ENCODE measurements at regions not wholly inside any gene's neighbourhood (a gene's known extent, or its start where the extent isn't known, plus 50 kb on each side); places are given as distances from the start of the nearest gene placed in this dataset.

DNA sequence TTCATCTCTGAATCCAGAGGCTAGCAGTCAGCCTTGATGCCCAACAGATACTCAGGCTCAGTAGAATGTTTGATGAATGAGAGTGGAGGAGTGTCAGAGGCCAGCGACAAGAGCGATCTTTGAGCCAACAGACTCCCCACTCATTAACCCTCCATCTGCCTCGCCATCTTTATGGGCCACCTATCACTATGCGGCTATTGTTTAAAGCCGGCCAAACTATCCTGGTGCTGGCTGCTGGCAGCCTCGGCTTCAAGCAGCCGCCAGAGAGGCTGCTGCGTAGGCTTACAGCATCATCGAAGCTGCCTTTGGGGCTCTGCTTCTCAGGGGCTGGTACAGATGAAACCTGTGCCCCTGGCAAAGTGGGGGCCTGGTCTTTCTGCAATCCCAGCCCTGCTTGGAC lies 525.6 kb downstream of the INSC start:
- Histone ChIP-seq H3K9me3 (no peaks in the 10 kb centered on the region), H3K27me3 (no peaks in the 10 kb centered on the region), H3K4me3 (no peak overlapping the region), H3K36me3 (no peaks in the 10 kb centered on the region)
- no peak for DNase-seq

DNA sequence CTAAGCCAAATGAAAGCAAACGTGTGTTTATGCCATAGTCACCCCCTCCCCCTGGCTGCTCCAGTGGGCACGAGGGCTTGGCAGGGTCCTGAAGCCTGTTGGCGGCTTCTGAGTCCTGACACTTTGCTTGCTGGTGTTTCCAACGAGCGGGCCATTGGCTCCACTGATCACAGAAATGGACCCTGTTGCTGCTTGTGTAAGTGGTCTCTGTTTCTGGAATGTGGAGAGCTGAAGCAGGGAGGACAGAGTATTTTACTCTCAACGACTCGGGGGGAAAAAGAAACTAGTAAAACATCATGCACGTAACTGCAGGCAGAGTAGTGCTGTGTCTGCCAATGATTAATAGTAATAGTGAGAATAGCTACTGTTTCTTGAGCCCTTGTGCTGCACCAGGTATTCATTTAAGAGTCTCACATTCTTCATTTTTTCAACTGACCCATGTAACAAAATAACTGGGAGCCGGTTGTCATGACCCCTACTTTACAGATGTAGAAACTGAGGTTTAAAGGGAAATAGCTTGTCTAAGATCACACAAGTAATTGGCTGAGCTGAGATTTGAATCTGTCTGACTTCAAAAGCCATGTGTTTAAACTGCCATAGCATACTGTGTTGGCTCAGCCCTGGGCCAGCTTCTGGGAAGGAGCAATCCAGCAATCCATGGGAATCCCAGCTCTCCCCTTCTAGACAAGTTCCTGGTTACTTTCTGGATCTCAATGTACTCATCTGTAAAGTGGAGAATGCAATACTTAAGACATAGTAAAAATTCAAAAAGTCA lies 526.7 kb downstream of the INSC start:
- Histone ChIP-seq H3K4me3 (no peak overlapping the region), H3K27me3 (no peaks in the 10 kb centered on the region), H3K9me3 (no peaks in the 10 kb centered on the region), H3K36me3 (no peaks in the 10 kb centered on the region)
- no peak for DNase-seq

DNA sequence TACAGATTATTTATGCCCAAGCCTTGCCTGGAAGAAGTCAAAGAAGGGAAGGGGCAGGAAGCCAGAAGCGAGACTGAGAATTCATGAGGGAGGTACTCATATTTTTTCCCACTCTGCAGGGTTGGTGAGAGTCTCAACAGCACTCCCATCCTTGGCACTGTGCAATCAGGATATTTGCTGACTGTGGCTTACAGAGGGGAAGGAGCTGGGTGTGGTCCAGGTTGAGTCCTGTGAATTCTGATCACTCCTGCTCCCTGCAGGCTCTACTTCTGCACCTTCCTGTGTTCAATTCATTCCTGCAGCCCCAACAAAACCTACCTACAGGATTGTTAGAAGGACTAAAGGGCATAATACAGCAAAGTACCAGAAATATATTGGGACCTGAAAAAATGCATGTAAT lies 530.5 kb downstream of the INSC start:
- Histone ChIP-seq H3K9me3 (no peaks in the 10 kb centered on the region), H3K36me3 (no peaks in the 10 kb centered on the region), H3K27me3 (no peaks in the 10 kb centered on the region), H3K4me3 (no peak overlapping the region)
- DNase-seq: no peak

DNA sequence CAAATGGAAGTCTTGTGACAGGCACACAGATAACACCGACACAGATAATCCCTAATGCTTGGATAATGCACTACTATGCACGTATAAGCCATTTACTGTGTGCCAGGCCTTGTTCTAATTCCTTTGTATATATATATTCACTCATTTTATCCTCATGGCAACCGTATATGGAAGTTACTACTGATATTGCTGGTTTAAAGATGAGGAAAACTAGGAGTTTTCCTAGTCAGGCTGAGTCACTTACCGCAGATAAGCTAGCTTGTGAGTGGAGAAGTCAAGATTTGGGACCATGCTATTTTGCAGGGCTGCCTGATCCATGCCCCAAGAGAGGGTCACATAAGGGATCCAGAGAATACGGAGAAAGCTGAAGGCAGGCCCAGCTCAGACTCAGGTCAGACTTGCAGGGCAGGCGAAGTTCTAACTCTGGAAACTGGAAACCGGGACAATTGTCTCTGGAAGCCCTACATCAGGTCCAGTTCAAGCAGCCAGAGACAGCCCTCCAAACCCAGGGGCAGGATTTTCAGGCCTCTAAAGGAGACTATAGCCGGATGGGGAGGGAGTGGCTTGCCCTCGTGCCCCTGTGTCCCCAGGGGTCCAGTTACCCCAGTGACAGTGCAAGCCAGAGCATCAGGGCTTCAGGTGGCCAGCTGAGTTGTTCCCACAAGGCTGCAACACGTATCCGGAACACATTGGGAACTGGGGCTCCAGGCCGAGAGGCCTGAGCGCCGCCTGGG lies 534.8 kb downstream of the INSC start:
- no peak overlapping the region for H3K4me3 ChIP-seq
- no peaks in the 10 kb centered on the region for H3K9me3 ChIP-seq
- DNase-seq: no peak
- H3K36me3 ChIP-seq: no peaks in the 10 kb centered on the region
- H3K27me3 ChIP-seq: no peaks in the 10 kb centered on the region

DNA sequence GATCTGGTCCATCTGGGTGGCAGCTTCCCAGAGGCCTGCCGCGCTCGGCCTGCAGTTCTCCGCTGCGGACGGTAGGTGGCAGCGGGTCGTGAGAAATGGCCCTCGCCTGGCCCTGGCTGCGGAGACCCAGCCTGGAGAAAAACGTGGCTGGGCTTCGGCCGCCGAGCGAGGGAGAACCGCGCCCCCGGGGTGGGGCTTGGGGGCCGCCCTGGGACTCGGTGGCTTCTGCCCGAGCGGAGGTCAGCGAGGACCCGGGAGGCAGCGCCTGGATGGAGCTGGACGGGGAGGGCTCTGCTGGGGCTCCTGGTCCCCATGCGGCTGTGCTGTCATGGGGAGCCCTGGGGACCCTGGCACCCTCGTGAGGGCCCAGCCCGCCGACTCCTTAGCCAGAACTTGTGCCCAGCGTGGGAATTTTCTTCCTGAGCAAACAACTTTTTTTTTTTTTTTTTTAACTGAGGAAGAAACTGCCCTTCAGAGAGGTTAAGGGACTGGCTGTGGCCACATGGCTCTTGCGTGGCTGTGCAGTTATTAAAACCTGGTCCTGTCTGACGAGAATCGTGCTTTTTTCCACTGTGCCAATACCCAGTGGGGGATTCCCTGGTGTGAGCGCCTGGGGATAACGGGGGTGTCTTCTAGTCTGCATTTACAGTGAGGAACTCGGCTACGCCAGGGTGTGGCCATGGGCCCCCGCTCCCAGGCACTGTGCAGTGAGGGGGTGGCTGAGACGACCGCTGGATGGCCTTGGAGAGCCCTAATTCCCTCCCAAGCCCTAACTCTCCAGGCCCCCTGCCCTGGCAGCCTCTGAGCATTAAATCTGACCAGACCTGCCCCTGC lies 535.6 kb downstream of the INSC start:
- H3K36me3 ChIP-seq: no peaks in the 10 kb centered on the region
- peak; percentile 85 for DNase-seq
- H3K9me3 ChIP-seq: no peaks in the 10 kb centered on the region
- H3K27me3 ChIP-seq: no peaks in the 10 kb centered on the region
- peak overlapping the region; percentile 27 for H3K4me3 ChIP-seq

DNA sequence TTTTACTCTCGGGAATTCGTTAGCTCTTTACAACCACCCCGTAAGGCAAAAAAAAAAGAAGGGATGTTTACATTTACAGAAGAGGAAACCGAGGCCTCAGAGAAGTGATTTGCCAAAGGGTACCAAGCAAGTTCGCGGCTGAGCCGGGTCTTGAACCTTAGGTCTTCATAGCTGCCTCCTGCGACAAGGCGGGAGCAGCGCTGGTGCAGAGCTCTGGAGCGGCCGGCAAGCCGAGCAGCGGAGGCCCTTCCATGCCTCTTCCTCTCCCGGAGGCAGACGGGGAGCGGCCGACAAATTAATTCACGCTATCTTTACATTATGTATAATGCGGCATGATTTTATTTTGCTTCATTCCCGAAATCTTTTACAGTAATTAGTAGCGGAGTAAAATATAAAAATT lies 536.3 kb downstream of the INSC start:
- no peaks in the 10 kb centered on the region for H3K36me3 ChIP-seq
- no peak overlapping the region for H3K4me3 ChIP-seq
- no peaks in the 10 kb centered on the region for H3K9me3 ChIP-seq
- no peaks in the 10 kb centered on the region for H3K27me3 ChIP-seq
- DNase-seq: no peak

DNA sequence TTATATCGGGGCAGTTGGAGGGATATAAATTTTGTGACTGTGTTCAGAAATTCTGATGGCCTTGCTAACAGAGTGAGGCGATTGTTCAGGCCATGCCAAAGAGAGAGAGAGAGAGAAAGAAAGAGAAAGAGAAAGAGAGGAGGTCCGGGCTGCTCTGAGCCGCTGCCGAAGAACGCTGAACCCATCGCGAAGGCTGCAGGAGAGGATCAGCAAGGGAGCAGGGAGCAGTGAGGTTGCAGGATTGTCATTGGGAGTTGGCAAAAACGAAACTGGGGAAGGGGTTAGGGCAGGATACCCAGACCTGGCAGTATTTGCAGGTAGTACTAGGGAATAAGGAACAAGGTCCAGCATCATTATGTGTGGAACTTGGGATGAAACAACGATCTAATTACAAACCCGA lies 537.1 kb downstream of the INSC start:
- no peak overlapping the region for H3K4me3 ChIP-seq
- no peak for DNase-seq

DNA sequence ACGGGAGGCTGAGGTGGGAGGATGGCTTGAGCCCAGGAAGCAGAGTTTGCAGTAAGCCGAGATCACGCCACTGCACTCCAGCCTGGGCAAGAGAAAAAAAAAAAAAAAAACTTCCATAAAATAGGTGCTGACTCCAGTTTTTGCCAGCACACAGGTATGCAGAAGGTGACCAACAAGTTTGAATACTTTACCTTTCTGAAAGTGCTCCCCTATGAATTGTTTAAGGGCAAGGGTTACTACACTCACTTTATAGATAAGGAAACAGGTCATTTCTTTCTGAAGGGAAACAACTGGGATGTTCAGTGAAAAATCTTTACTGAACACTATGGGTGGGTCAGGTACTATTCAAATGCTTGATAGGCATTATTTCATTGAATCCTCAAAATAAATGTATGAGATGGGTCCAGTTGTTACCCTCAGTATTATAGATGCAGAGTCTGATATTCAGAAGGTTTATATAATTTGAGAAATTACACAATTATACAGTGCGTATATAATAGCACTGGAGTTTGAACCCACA lies 538.5 kb downstream of the INSC start:
- H3K9me3 ChIP-seq: no peaks in the 10 kb centered on the region
- H3K4me3 ChIP-seq: no peak overlapping the region
- no peaks in the 10 kb centered on the region for H3K27me3 ChIP-seq
- H3K36me3 ChIP-seq: no peaks in the 10 kb centered on the region
- DNase-seq: no peak

More for the DNA sequence above, 537.1 kb downstream of the INSC start:
- Histone ChIP-seq H3K9me3 (no peaks in the 10 kb centered on the region), H3K36me3 (no peaks in the 10 kb centered on the region), H3K27me3 (no peaks in the 10 kb centered on the region)

DNA sequence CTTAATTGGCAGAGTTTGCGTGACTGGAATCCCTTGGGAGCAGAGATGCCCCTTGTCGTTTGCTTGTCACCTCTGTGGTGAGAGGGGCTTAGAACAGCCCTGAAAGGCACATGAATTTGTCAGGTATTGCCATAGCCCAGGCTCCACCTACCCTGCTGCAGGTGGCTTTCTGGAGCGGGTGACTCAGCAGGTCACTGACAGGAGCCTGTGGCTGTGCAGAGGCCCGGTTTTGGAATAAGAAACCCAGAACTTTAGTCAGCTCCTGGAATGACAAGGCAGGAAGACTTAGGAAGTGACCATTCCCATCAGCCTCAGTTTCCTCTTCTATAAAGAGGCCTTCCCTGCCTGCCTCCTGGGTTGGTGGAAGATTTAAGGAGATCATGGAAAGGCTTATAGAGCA lies 539.7 kb downstream of the INSC start:
- H3K27me3 ChIP-seq: no peaks in the 10 kb centered on the region
- no peak for DNase-seq
- H3K9me3 ChIP-seq: no peaks in the 10 kb centered on the region
- no peaks in the 10 kb centered on the region for H3K36me3 ChIP-seq
- no peak overlapping the region for H3K4me3 ChIP-seq

DNA sequence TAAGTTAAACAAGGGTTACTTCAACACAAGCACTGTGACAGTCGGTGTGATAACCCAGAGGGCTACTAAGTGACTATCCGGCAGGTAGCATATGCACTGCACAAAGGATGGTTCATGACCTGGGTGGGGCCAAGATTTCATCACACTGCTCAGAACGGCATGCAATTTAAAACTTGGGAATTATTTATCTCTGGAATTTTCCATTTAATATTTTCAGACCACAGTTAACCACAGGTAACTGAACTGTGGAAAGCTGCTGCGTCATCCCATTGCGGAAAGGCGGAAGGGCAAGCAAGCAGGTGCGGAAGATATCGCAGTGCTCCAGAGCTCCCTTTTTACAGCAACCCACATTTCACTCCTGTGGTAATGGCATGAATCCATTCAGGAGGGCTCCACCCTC lies 540.8 kb downstream of the INSC start:
- Histone ChIP-seq H3K36me3 (no peaks in the 10 kb centered on the region), H3K27me3 (no peaks in the 10 kb centered on the region), H3K4me3 (no peak overlapping the region), H3K9me3 (no peaks in the 10 kb centered on the region)
- DNase-seq: no peak

DNA sequence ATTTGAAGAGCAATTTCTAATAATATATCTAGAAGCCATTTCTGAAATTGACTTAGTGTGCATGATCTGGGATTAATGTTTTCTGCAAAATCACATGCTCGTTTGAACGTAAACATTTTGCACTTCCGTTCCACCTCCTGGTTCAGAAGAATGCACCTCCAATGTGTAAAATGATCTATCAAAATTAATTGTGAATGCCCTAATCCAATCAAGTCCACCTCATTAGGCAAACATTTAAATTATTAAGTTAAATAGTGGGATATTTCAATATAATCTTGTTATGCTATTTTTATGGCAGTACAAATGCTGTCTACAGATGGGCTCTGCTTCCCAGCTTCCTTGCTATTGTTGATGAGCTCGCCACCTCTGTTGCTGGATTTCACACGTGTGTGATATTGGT lies 542.5 kb downstream of the INSC start:
- H3K9me3 ChIP-seq: no peaks in the 10 kb centered on the region
- H3K36me3 ChIP-seq: no peaks in the 10 kb centered on the region
- no peak overlapping the region for H3K4me3 ChIP-seq
- no peak for DNase-seq
- H3K27me3 ChIP-seq: no peaks in the 10 kb centered on the region

DNA sequence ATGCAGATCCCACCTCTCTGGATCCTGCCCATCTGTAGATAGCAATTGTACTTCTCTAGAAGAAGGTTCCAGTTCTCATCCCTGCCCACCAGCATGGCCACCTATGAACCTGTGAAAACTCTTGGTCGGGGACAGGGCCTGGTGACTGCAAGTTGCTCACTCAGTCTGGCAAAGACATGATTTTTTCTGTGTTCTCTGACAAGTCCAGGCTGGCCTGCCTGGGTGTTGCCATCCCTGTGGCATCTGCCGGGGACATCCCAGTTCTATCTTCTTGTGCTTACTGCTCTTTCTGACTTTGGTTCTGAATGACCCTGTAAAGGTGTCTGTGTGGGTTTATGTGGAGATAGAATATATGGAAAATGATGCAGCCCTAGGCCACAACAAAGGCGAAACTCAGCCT lies 545.8 kb downstream of the INSC start:
- no peak for DNase-seq
- Histone ChIP-seq H3K27me3 (no peaks in the 10 kb centered on the region), H3K4me3 (no peak overlapping the region), H3K9me3 (no peaks in the 10 kb centered on the region), H3K36me3 (no peaks in the 10 kb centered on the region)

DNA sequence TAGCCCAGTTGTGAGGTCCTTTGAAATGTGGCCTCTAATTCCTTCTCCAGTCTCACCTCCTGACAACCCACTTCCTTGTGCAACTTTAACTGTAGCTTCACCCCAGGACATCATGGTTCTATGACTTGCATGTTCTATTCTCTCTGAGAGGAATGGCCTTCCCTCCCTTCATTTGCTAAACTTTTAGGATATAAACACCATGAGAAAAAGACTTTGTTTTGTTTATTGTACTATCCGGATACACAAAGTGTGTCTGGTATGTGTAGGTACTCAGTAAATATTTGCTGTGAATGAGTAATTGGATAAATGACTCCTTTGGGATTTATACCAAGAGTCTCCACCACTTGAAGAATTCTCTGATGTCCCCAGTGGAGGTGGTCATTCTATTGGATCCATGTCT lies 547.6 kb downstream of the INSC start:
- Histone ChIP-seq H3K4me3 (no peak overlapping the region), H3K27me3 (no peaks in the 10 kb centered on the region), H3K9me3 (no peaks in the 10 kb centered on the region), H3K36me3 (no peaks in the 10 kb centered on the region)
- no peak for DNase-seq

DNA sequence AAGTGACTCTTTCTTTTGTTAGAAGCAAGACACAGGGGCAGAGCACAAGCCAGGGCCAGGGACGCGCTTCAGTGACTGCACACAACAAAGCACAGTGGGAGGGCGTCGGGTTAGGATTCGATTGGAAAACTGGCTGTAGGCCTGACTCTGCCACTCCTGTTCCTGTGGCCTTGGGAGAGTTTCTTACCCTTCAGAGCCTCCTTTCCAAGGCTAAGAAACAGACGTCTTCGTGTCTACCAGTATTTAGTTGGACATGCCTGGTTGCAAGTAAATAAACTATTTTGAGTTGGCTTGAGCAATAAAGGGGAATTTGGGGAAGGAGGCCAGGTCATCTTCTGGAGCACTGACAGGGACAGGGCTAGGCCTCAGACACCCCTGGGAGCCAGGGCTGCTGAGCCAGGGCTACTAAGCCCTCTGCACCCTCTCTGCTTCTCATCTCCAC lies 549.1 kb downstream of the INSC start:
- Histone ChIP-seq H3K9me3 (no peaks in the 10 kb centered on the region), H3K36me3 (no peaks in the 10 kb centered on the region), H3K27me3 (no peaks in the 10 kb centered on the region), H3K4me3 (no peak overlapping the region)
- DNase-seq: peak; percentile 62

DNA sequence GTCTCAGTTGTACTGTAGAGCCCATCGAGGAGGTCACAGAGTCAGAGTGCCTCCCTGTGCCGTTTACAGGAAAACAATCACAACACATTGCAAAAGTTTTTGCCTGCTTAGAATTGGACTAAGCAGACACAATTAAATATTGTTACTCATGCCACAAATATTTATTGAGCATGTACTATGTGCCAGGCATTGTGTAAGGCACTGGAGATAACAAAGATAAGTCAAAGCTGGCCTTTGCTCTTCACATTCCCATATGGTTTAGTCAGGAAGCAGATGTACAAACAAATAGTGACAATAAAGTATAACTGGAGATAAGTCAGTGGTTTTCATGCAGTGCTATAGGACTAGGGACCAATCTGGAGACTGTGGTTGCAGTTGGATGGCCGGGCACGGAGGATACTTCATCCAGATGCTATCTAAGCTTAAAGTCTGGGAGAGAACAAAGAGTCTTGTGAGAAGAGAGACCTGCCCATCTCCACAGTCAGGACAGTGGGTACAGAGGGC lies 550.7 kb downstream of the INSC start:
- Histone ChIP-seq H3K4me3 (no peak overlapping the region), H3K27me3 (no peaks in the 10 kb centered on the region), H3K9me3 (no peaks in the 10 kb centered on the region), H3K36me3 (no peaks in the 10 kb centered on the region)
- DNase-seq: no peak

DNA sequence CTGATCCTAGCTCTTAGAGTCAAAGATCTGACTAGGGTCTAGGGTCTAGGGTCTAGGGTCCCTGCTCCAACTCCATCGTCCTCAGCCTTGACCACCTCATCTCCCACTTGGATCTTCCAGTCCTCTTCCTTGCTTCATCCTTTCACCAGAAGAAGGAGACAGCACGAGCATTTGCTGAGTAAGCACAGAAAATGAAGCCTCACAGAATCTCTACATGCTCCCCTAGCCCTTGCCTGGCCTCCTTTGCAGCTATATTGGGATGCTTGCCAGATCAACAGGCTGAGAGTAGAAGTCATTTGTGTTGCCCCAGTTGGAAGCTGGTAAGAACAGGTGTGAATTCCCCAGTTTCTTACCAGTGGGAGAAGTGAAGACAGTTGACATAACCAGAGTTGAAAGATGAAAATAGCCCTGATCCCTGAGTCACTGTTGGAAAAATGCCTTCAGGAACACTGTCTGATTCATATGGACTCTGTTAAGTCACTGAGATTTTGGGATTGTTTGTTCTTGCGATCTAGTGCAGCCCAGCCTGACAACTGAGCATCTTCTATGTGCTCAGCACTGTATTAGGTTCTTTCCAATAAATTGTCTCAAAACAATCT lies 552.5 kb downstream of the INSC start:
- no peaks in the 10 kb centered on the region for H3K27me3 ChIP-seq
- H3K36me3 ChIP-seq: no peaks in the 10 kb centered on the region
- no peaks in the 10 kb centered on the region for H3K9me3 ChIP-seq
- H3K4me3 ChIP-seq: no peak overlapping the region
- DNase-seq: no peak

DNA sequence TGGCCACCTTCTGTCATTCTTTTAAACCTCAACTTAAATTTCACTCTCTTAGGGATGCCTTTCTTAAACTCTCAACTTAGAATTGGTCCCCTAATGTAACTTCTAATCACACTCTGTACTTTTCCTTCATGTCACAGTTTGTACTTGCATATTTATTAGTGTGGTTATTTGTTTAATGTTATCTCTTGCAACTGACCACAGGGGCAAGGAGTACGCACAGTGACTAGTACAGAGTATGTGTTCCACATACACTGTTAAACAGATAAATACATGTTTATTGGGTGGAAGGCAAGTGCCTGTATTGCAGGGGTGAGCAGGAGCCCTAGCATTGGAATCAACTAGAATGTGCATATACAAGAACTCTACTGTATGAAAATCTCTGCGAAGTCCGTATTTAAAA lies 554.0 kb downstream of the INSC start:
- H3K27me3 ChIP-seq: no peaks in the 10 kb centered on the region
- DNase-seq: no peak
- no peaks in the 10 kb centered on the region for H3K9me3 ChIP-seq
- H3K36me3 ChIP-seq: no peaks in the 10 kb centered on the region
- H3K4me3 ChIP-seq: no peak overlapping the region

All from MG63 (cell line).